ENCODE measurements at regions not wholly inside any gene's neighbourhood (a gene's known extent, or its start where the extent isn't known, plus 50 kb on each side); places are given as distances from the start of the nearest gene placed in this dataset.

DNA sequence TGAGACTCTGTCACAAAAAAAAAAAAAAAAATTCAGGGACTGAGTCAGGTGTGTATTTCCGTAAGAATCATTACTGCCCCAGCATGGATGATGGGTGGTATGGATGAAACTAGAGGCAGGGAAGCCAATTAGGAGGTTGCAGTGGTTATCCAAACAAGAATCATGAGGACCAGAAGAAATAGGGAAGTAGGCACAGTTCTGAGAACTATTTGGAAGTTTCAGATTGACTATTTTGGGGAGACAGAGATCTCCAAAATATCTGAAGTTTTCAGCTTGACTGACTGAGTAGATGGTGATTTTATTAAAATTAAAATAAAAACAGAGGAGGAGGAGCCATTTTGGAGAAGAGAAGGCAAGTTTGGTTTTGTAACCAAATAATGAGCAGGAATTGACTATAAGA is 119.4 kb upstream of the NRBF2 start:
- Histone ChIP-seq H4K20me1 (ENCODE audit: insufficient read depth) (no peaks in the 10 kb centered on the region), H3K27me3 (ENCODE audit: insufficient read depth, low read length) (no peaks in the 10 kb centered on the region), H3K4me3 (replicated peaks in 1 of 2; ENCODE audit: low read depth in 1 of 2, low read length in 2 of 2) (no peak overlapping the region), H3K9ac (ENCODE audit: low read length) (no peak overlapping the region), H2AFZ (ENCODE audit: low read depth, low read length, poor library complexity, severe bottlenecking) (no peak overlapping the region), H3K4me1 (ENCODE audit: control insufficient read depth in 1 of 2, insufficient read depth in 2 of 2, low read length in 2 of 2) (no peaks in the 10 kb centered on the region), H3K4me2 (ENCODE audit: low read length) (no peak overlapping the region), H3K9me3 (ENCODE audit: control insufficient read depth in 1 of 2, insufficient read depth in 1 of 2, low read depth in 1 of 2, low read length in 2 of 2) (no peaks in the 10 kb centered on the region), H3K27ac (ENCODE audit: low read depth, low read length) (no peak overlapping the region), H3K36me3 (ENCODE audit: control insufficient read depth in 1 of 2, insufficient read depth in 2 of 2, low read length in 2 of 2) (no peaks in the 10 kb centered on the region), H3K9me2 (ENCODE audit: insufficient read depth) (no peaks in the 10 kb centered on the region), H3K79me2 (ENCODE audit: insufficient read depth, low read length) (no peaks in the 10 kb centered on the region)
- ATAC-seq (no peak), DNase-seq (ENCODE audit: low read depth, low spot score) (no peak)
- intact Hi-C loops (cut with micrococcal nuclease), result no loop called here
- ChIA-PET POLR2A (no interaction called here), RAD21 (ENCODE audit: low non-redundant PET in 1 of 2, low total read pairs in 2 of 2, uncharacterized antibody in 2 of 2, unreplicated experiment in 2 of 2) (no interaction called here), CTCF (no interaction called here)
- TF ChIP-seq SIN3A (IDR thresholded peaks at IDR 0.05; ENCODE audit: low read depth), result no peak
- TF ChIP-seq, protein P1, sequence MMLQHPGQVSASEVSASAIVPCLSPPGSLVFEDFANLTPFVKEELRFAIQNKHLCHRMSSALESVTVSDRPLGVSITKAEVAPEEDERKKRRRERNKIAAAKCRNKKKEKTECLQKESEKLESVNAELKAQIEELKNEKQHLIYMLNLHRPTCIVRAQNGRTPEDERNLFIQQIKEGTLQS (IDR thresholded peaks at IDR 0.05), result no peak
- no peak for TF ChIP-seq EGR1 (IDR thresholded peaks at IDR 0.05; ENCODE audit: low read depth)
- no peak for TF ChIP-seq SRF (IDR thresholded peaks at IDR 0.05; ENCODE audit: low read depth)
- no peak for TF ChIP-seq ELF1 (IDR thresholded peaks at IDR 0.05; ENCODE audit: borderline replicate concordance, low read depth)
- TF ChIP-seq POLR2A (IDR thresholded peaks at IDR 0.05; ENCODE audit: borderline replicate concordance, extremely low read depth, insufficient read depth, insufficient read length), result no peak
- no peak for TF ChIP-seq JUND (IDR thresholded peaks at IDR 0.05)
- TF ChIP-seq EZH2phosphoT487 (IDR thresholded peaks at IDR 0.05; ENCODE audit: borderline replicate concordance), result no peak
- no peak for TF ChIP-seq POLR2AphosphoS5 (IDR thresholded peaks at IDR 0.05; ENCODE audit: low read depth, low read length)
- TF ChIP-seq, protein P2, sequence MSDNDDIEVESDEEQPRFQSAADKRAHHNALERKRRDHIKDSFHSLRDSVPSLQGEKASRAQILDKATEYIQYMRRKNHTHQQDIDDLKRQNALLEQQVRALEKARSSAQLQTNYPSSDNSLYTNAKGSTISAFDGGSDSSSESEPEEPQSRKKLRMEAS (IDR thresholded peaks at IDR 0.05), result no peak
- TF ChIP-seq, protein P3, sequence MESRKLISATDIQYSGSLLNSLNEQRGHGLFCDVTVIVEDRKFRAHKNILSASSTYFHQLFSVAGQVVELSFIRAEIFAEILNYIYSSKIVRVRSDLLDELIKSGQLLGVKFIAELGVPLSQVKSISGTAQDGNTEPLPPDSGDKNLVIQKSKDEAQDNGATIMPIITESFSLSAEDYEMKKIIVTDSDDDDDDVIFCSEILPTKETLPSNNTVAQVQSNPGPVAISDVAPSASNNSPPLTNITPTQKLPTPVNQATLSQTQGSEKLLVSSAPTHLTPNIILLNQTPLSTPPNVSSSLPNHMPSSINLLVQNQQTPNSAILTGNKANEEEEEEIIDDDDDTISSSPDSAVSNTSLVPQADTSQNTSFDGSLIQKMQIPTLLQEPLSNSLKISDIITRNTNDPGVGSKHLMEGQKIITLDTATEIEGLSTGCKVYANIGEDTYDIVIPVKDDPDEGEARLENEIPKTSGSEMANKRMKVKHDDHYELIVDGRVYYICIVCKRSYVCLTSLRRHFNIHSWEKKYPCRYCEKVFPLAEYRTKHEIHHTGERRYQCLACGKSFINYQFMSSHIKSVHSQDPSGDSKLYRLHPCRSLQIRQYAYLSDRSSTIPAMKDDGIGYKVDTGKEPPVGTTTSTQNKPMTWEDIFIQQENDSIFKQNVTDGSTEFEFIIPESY (IDR thresholded peaks at IDR 0.05; ENCODE audit: extremely low read depth, insufficient replicate concordance, low read length), result no peak
- TF ChIP-seq, protein P4, sequence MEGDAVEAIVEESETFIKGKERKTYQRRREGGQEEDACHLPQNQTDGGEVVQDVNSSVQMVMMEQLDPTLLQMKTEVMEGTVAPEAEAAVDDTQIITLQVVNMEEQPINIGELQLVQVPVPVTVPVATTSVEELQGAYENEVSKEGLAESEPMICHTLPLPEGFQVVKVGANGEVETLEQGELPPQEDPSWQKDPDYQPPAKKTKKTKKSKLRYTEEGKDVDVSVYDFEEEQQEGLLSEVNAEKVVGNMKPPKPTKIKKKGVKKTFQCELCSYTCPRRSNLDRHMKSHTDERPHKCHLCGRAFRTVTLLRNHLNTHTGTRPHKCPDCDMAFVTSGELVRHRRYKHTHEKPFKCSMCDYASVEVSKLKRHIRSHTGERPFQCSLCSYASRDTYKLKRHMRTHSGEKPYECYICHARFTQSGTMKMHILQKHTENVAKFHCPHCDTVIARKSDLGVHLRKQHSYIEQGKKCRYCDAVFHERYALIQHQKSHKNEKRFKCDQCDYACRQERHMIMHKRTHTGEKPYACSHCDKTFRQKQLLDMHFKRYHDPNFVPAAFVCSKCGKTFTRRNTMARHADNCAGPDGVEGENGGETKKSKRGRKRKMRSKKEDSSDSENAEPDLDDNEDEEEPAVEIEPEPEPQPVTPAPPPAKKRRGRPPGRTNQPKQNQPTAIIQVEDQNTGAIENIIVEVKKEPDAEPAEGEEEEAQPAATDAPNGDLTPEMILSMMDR (IDR thresholded peaks at IDR 0.05 in 2 of 3, conservative IDR thresholded peaks at IDR 0.05 in 1 of 3; ENCODE audit: borderline replicate concordance in 1 of 3, insufficient read depth in 1 of 3, low read depth in 2 of 3, low read length in 2 of 3), result no peak
- no peak for TF ChIP-seq ZNF274 (IDR thresholded peaks at IDR 0.05; ENCODE audit: low read depth, low read length)
- no TSS peak for BruUV-seq (replicated peaks)

Measured in HCT116 (cell line).